Choroid plexus epithelial cell (primary cell): ENCODE measurements at regions not wholly inside any gene's neighbourhood (a gene's known extent, or its start where the extent isn't known, plus 50 kb on each side); places are given as distances from the start of the nearest gene placed in this dataset.
A peak's percentile ranks its signal among the peaks of the same experiment; 100 is the strongest.

Experiments
- DNase-seq: peaks from one replicate; pipeline ENCODE4 v3.0.0-alpha.2; 2010; ENCODE audit warnings: low read depth
- H3K4me3 ChIP-seq: 2 replicates; pipeline ENCODE4 v1.5.1; 2011; ENCODE audit warnings: low read depth, mild to moderate bottlenecking, control low read depth, low read length, moderate library complexity
- TF ChIP-seq, protein P1 (sequence below): conservative IDR thresholded peaks from 2 replicates; pipeline ENCODE4 v1.5.1; 2011; ENCODE audit warnings: low read depth, mild to moderate bottlenecking, control low read depth, inconsistent platforms, low read length, moderate library complexity

GRCh38 chr20:43853918-43854317, 60.7 kb upstream of the TOX2 start:
- no peak for DNase-seq
- TF ChIP-seq, protein P1, sequence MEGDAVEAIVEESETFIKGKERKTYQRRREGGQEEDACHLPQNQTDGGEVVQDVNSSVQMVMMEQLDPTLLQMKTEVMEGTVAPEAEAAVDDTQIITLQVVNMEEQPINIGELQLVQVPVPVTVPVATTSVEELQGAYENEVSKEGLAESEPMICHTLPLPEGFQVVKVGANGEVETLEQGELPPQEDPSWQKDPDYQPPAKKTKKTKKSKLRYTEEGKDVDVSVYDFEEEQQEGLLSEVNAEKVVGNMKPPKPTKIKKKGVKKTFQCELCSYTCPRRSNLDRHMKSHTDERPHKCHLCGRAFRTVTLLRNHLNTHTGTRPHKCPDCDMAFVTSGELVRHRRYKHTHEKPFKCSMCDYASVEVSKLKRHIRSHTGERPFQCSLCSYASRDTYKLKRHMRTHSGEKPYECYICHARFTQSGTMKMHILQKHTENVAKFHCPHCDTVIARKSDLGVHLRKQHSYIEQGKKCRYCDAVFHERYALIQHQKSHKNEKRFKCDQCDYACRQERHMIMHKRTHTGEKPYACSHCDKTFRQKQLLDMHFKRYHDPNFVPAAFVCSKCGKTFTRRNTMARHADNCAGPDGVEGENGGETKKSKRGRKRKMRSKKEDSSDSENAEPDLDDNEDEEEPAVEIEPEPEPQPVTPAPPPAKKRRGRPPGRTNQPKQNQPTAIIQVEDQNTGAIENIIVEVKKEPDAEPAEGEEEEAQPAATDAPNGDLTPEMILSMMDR, result no peak
- H3K4me3 ChIP-seq, result no peak overlapping the region

DNA sequence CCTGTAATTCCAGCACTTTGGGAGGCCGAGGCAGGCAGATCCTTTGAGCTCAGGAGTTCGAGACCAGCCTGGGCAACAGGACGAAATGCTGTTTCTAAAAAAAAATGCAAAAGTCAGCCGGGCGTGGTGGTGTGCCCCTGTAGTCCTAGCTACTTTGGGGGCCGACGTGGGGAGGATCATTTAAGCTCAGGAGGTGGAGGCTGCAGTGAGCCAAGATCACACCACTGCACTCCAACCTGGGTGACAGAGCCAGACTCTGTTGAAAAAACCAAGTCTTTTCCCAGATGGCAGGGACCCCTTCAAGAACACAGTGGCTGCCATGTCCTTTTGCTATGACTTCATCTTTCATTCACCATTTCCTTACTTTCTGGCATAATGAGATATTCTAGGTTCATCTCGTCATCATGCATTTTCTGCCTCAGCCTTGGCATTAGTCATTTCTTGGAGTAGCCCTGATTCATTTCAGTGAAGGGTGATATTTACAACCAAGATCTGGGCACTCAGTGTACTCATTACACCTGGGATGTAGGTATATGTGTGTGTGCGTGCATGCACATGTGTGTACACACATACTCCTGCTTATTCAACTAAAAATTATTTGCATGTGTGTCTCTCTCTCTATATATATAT, 61.4 kb upstream of the TOX2 start:
- TF ChIP-seq, protein P1, result no peak
- no peak for DNase-seq

DNA sequence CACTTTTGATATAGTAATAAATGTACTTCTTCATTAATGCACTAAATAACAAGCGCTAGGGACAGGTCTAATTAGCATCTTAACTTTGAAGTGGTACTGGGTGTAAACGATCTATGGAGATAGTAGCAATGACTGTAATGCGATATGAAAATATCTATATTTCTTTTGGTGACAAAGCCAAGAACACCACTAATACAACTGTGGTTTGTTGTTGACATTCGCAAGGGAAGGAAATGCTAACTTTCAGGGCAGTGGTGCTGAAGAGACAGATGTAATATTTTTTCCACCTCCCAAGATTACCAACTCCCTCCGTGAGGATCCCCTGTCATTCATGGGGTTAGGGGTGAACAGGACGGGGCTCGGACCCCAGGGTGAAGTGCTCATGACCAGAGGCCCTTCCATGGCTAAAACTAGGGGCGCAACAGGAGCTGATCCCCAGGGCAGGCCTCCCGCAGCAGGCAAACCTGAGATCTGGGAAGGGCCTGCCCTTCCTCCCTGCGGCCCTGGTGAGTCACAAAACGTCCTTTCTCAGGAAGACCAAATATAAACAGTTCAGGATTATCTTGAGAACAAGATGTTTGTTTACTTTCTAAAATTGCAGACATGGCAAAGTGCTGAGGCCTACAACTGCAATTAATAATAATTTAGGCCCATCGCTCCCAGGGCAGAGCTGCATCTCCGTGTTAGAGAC, 65.0 kb upstream of the TOX2 start:
- TF ChIP-seq, protein P1, result no peak
- H3K4me3 ChIP-seq, result no peak overlapping the region
- peak; percentile 67 for DNase-seq

More for the DNA sequence above, 61.4 kb upstream of the TOX2 start:
- H3K4me3 ChIP-seq, result no peak overlapping the region

DNA sequence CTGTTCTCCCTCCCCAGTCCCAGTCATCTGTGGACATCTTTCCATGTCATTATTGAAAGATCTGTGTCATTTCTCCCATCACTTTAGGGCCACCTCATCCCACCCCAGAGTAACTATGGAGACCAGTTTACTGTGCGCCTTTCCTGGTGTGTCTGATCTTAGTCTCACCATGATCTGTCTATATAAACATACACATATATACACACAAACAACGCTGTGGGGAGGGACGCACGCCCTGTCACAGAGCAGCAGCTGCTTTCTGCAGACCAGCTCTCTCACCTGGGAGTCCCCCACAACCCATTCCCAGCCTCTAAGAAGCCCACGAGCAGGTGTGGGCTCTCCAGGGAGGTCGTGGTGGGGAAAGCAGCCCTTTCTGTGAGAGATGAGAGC, 68.1 kb upstream of the TOX2 start:
- no peak overlapping the region for H3K4me3 ChIP-seq
- DNase-seq, result no peak
- TF ChIP-seq, protein P1, result no peak

DNA sequence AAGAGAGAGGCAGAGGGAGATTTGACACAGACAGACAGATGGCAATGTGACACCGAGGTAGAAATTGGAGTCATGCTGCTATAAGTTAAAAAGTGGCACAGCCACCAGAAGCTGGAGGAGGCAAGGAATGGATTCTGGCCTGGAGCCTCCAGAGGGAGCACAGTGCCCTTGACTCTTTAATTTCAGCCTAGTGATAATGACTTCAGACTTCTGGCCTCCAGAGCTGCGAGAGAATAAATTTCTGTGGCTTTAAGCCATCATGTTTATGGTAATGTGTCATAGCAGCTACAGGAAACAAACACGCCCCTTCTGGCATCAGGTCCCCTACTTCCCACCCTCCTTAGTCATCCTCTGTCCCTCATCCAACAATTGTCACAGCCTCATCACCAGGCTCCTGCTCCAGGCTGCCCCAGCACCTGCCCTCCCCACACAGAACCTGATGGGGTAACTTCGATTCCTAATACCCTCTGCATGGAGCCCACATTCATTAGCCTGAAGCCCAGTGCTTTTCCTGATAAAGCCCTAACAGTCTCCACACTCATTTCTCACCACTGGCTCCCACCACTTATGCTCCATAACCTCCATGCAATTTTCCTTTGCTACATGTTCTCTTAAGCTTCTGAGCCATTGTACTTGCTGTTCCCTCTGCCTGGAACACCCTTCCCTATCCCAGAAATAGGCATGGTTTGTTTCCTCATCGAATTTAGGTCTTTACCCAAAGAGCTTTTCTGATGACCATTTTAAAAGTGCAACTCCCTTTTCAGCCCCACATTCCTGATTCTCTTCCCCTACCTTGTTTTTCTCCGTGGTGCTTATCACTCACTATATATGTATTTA, 69.7 kb upstream of the TOX2 start:
- DNase-seq, result peak; percentile 86
- H3K4me3 ChIP-seq, result no peak overlapping the region
- TF ChIP-seq, protein P1, result peak; percentile 55

GRCh38 chr20:43843965-43844660, 70.5 kb upstream of the TOX2 start:
- H3K4me3 ChIP-seq, result no peak overlapping the region
- no peak for DNase-seq
- TF ChIP-seq, protein P1, result no peak
